MCF 10A (cell line): ENCODE measurements at regions not wholly inside any gene's neighbourhood (a gene's known extent, or its start where the extent isn't known, plus 50 kb on each side); places are given as distances from the start of the nearest gene placed in this dataset.

ENCODE experiments used
- BruUV-seq: library from RNA; stranded (reverse); fragments of 400-500 nt; replicated peaks from 2 replicates; lab custom pipeline; 2021; lab: Mats Ljungman, UMichigan
- CTCF ChIA-PET: fragments of 300-600 bp; sonication (Branson Sonifier 250); formaldehyde crosslinking; extraction: SDS; loops from one replicate; lab custom pipeline; 2021; ENCODE audit warnings: antibody characterized with exemption, inconsistent platforms; lab: Yijun Ruan, JAX
- POLR2A ChIA-PET: fragments of 300-600, 350-650 bp; sonication (Branson Sonifier 250); formaldehyde crosslinking; extraction: SDS; loops from one replicate; lab custom pipeline; 2020; ENCODE audit warnings: antibody characterized with exemption, inconsistent platforms; lab: Yijun Ruan, JAX
- DNase-seq: peaks from one replicate; pipeline ENCODE4 v3.0.0-alpha.2; 2018; ENCODE audit not compliant: unreplicated experiment
- H3K27ac Mint-ChIP-seq: one replicate; pipeline ENCODE4 v1.8.0; 2022; ENCODE audit warnings: mild to moderate bottlenecking, low read depth, mixed read lengths; ENCODE audit not compliant: unreplicated experiment
- H3K27me3 Mint-ChIP-seq: one replicate; pipeline ENCODE4 v1.8.0; 2022; ENCODE audit warnings: mixed read lengths; ENCODE audit not compliant: insufficient read depth, unreplicated experiment
- H3K36me3 Mint-ChIP-seq: one replicate; pipeline ENCODE4 v1.8.0; 2022; ENCODE audit warnings: mild to moderate bottlenecking, moderate library complexity, mixed read lengths; ENCODE audit not compliant: insufficient read depth, unreplicated experiment
- H3K4me1 Mint-ChIP-seq: one replicate; pipeline ENCODE4 v1.8.0; 2022; ENCODE audit warnings: mixed read lengths; ENCODE audit not compliant: insufficient read depth, unreplicated experiment
- H3K4me3 Mint-ChIP-seq: one replicate; pipeline ENCODE4 v1.8.0; 2022; ENCODE audit warnings: mild to moderate bottlenecking, moderate library complexity, mixed read lengths; ENCODE audit not compliant: unreplicated experiment
- H3K9me3 Mint-ChIP-seq: one replicate; pipeline ENCODE4 v1.8.0; 2022; ENCODE audit warnings: mixed read lengths; ENCODE audit not compliant: unreplicated experiment
- CTCF ChIP-seq: fragments of 200-600 bp; IDR thresholded peaks from one replicate; pipeline ENCODE4 v1.8.0; 2022; ENCODE audit warnings: antibody characterized with exemption, mild to moderate bottlenecking; ENCODE audit not compliant: unreplicated experiment
- intact Hi-C: fragments of 100-400 bp; cut with micrococcal nuclease; formaldehyde crosslinking; loops from 2 replicates; pipeline ENCODE4 v1.14.1; 2022

- ChIA-PET POLR2A (no interaction called here), CTCF (interaction anchor here (1.2 kb wide), 1 partner anchor 17 kb away, joined by 3 read pairs; no protein-coding TSS in a partner anchor)
- Mint-ChIP-seq H3K27me3 (peaks cover 86% of the 10 kb centered on the region), H3K4me3 (no peak overlapping the region), H3K36me3 (no peaks in the 10 kb centered on the region), H3K9me3 (no peaks in the 10 kb centered on the region), H3K4me1 (no peaks in the 10 kb centered on the region), H3K27ac (no peak overlapping the region)
- no TSS peak for BruUV-seq
- DNase-seq: no peak
- intact Hi-C loops: no loop called here
- TF ChIP-seq CTCF: no peak
Measured at GRCh38 chr3:146881356-146881755, 276.2 kb upstream of the PLSCR5 start.

GRCh38 chr3:146873748-146874147 is 268.6 kb upstream of the PLSCR5 start:
- H3K27me3 Mint-ChIP-seq: peaks cover 86% of the 10 kb centered on the region
- no peaks in the 10 kb centered on the region for H3K36me3 Mint-ChIP-seq
- POLR2A ChIA-PET: no interaction called here
- no peak for DNase-seq
- intact Hi-C loops: no loop called here
- H3K27ac Mint-ChIP-seq: no peak overlapping the region
- BruUV-seq: no TSS peak
- no peaks in the 10 kb centered on the region for H3K4me1 Mint-ChIP-seq
- TF ChIP-seq CTCF: no peak
- H3K9me3 Mint-ChIP-seq: no peaks in the 10 kb centered on the region
- no peak overlapping the region for H3K4me3 Mint-ChIP-seq
- CTCF ChIA-PET: no interaction called here

GRCh38 chr3:146865175-146865755 is 260.1 kb upstream of the PLSCR5 start:
- no peak overlapping the region for H3K27ac Mint-ChIP-seq
- no peak for TF ChIP-seq CTCF
- CTCF ChIA-PET: no interaction called here
- POLR2A ChIA-PET: no interaction called here
- no peaks in the 10 kb centered on the region for H3K9me3 Mint-ChIP-seq
- H3K36me3 Mint-ChIP-seq: no peaks in the 10 kb centered on the region
- intact Hi-C loops: no loop called here
- DNase-seq: no peak
- H3K27me3 Mint-ChIP-seq: peaks cover 47% of the 10 kb centered on the region
- no TSS peak for BruUV-seq
- no peak overlapping the region for H3K4me3 Mint-ChIP-seq
- no peaks in the 10 kb centered on the region for H3K4me1 Mint-ChIP-seq

- ChIA-PET CTCF (interaction anchor here (0.5 kb wide), 1 partner anchor 9 kb away, joined by 3 read pairs; no protein-coding TSS in a partner anchor), POLR2A (interaction anchor here (0.6 kb wide), 1 partner anchor 1253 kb away, joined by 3 read pairs; no protein-coding TSS in a partner anchor)
- peaks cover 58% of the 10 kb centered on the region for H3K27me3 Mint-ChIP-seq
- no peak overlapping the region for H3K27ac Mint-ChIP-seq
- no peak for TF ChIP-seq CTCF
- no peaks in the 10 kb centered on the region for H3K9me3 Mint-ChIP-seq
- no TSS peak for BruUV-seq
- DNase-seq: no peak
- H3K4me1 Mint-ChIP-seq: no peaks in the 10 kb centered on the region
- H3K36me3 Mint-ChIP-seq: no peaks in the 10 kb centered on the region
- intact Hi-C loops: no loop called here
- no peak overlapping the region for H3K4me3 Mint-ChIP-seq
Measured at GRCh38 chr3:146861262-146861661, 256.1 kb upstream of the PLSCR5 start.
